ENCODE measurements at regions not wholly inside any gene's neighbourhood (a gene's known extent, or its start where the extent isn't known, plus 50 kb on each side); places are given as distances from the start of the nearest gene placed in this dataset.
"Not testable (repeated sequence)": the region's sequence is repeated elsewhere in the genome, so short reads cannot be mapped to it uniquely, and the experiment has no call there.

DNA sequence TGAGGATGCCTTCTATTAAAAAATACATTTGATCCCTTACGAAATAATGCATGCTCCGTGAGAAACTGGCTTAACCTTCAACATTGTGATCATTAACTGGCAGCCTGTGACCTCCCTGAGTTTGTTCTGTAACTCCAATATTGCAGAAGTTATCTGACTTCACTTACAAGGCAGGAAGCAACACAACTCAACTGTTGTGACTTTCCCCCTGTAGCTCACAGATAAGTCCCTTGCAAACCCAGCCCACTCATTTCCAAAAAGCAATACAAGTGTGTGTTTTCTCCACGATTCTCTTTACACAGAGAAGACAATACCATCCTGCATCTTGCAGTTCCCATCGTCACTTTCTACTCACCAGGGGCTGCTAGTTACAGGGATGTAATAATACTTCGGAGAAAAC is 304.7 kb upstream of the TMEM132C start:
- no peak for DNase-seq (ENCODE audit: low spot score)

DNA sequence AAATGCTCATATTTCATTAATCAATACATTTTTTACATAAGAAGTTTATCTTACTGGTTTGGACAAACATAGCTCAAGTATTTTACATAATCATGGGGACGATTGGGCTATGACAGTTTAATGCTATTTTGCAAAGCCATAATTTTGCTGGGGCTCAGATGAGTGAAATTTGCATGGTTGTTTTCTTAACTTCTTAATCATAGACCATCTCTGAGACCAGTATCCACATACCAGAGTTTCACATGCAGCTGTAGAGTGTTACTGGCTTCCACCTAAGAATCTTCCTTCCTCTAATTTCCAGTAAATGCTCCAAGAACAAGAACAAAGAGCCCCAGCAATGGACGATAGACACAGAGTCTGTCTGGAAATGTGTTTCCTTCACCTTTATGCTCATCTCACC is 303.0 kb upstream of the TMEM132C start:
- DNase-seq (ENCODE audit: low spot score): no peak

DNA sequence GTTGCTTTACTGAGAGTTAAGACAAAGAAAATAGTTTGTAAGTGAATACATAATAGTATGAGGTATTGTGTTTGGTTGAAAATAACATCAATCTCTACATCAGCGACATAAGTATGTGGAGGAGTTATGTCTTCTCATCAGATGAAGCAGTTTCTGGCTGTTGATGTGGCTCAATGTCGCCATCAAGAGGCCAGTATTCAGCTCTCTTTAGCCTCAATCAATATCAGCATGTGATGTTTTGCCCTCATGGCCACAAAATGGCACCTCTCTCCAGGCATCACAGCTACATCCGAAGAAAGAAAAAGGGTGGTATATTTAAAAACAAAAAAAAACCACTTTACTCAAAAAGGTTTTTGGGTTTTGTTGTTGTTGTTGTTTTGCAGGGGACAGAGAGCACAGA is 302.3 kb upstream of the TMEM132C start:
- DNase-seq (ENCODE audit: low spot score): peak; percentile 38

DNA sequence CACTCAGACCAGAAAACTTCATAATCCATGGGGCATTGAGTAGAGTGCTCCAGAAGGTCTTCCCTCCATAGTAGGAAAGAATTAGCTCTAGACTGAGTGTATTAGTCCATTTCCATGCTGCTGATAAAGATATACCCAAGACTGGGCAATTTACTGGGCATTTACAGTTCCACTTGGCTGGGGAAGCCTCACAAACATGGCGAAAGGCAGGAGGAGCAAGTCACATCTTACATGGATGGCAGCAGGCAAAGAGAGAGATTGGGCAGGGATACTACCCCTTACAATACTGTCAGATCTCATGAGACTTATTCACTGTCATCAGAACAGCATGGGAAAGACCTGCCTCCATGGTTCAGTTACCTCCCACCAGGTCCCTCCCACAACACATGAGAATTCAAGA is 300.6 kb upstream of the TMEM132C start:
- no peak for DNase-seq (ENCODE audit: low spot score)

DNA sequence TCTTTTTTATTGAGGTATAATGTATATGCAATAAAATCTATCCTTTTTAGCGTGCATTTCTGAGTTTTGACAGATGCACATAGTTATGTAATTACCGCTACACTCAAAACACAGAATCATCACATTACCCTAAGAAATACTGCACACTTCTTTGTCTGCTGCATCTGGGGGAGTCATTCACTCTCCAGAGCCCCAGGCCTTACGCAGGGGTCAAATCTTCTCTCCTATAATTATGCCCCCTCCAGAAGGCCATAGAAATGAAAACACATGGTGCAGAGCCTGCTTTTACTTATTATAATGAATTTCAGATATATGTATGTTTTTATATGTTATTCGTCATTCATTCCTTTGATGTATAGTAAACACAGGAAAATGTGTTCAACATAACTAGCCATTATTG is 296.5 kb upstream of the TMEM132C start:
- DNase-seq (ENCODE audit: low spot score): no peak

DNA sequence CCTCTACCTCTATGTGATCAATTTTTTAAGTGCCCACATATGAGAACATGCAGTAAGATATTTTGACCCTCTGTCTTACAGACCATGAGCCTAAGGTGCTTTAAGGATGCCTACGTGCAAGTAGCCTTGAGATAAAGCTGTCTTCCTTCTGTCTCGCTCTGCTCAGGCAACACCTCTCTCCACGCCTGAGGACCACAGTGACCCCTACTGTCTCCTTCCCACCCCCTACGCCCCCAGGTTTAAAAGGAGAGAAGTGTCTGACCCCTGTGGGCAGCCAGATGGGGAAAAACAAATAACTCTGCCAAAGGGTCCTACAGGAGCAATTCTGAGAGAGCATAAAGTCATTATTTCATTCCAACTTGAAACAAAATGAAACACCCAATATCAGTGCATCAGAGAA is 286.4 kb upstream of the TMEM132C start:
- no peak for DNase-seq (ENCODE audit: low spot score)

DNA sequence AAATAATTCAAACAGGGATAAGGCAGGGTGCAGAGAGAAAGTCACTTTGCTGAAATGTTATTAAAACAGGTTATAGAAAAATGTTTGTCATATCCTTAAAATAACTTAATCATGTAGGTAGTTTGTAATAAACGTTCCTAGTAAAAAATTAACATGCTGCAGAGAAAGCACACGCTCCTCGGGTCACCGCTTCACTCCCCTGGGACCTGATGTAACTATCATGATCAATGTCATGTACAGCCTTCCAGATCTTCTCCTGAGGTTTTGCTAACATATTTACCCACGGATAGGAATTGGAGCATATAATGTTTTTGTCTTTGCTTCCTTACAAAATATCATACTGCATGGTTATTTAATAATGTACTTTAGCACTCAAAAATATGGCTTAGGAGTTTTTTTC is 285.1 kb upstream of the TMEM132C start:
- DNase-seq (ENCODE audit: low spot score): no peak

DNA sequence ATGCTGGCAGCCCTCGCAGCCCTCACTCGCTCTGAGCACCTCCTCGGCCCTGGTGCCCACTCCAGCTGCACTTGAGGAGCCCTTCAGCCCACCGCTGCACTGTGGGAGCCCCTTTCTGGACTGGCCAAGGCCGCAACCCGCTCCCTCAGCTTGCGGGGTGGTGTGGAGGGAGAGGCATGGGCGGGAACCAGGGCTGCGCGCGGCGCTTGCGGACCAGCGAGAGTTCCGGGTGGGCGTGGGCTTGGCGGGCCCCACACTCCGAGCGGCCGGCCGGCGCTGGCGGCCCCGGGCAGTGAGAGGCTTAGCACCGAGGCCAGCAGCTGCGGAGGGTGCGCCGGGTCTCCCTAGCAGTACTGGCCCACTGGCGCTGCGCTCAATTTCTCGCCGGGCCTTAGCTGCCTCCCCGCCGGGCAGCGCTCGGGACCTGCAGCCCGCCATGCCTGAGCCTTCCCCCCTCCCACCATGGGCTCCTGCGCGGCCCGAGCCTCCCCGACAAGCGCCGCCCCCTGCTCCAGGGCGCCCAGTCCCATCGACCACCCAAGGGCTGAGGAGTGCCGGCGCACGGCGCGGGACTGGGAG is 283.7 kb upstream of the TMEM132C start:
- DNase-seq (ENCODE audit: low spot score): not testable (repeated sequence)

DNA sequence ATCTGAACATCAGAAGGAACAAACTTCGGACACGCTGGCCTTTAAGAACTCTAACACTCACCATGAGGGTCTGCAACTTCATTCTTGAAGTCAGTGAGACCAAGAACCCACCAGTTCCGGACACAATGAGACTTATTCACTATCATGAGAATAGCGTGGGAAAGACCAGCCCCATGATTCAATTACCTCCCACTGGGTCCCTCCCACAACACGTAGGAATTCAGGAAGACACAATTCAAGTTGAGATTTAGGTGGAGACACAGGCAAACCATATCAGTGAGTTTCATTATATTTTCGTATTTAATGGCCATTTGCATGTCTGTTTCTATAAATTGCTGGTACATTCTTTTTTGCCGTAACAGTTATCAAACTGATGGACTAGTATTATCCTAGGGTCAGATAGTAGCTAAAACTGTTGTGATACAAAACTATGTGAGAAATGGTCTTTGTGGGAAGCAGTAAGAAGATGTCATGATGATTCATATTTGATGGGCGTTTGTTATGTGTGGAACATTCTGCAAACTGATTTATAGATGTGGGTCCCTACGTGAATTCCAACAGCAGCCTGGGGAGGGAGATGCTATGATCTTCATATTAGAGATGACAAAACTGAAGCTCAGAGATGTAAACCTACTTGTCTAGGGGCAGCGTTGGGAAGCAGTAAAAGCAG is 282.4 kb upstream of the TMEM132C start:
- peak; percentile 32 for DNase-seq (ENCODE audit: low spot score)

DNA sequence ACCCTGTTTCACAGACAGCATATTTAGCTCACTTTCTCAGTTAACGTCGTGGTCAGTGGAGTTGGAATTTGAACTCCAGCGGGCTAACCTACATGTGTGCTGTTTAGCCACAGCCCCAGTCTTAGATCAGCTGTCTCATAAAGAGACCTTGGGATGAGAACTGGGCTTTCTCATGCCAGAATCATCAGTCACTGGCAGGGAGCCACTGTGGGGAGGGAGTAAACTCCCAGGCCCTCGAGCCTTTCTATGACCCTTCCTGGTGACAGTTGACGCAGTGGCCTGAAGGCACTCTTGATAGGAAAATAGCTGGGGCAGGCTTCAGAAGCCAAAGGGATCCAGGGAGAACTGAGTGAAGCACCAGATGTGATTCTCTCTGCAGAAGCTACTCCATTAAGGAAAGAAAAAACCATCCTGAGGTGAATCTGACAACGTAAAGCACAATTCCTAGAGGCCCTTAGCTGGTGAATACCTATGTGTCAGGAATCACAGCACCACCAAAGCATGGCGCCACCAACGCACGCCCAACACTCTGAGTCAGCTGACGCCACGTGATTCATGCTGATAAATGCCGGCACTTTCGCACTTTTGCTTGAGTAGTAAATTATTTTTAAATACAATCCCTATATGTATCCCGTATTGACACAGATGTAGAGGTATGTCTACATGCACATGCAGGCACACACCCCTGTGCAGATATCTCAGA is 279.6 kb upstream of the TMEM132C start:
- peak; percentile 66 for DNase-seq (ENCODE audit: low spot score)

DNA sequence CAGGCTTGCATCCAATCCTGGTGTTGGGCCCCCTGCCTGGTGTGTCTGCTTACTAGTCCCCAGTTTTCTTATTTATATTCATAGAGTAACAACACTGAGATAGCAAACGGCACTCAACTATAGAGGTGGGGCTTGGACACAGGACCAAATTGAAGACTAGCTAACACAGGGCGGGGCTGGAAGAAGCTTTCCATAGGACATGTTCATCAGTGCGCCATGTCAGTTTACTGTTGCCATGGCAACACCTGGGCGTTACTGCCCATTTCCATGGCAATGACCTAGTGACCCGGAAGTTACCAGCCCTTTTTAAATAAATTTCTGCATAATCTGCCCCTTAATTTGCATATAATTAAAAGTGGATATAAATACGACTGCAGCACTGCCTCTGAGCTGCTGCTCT is 275.5 kb upstream of the TMEM132C start:
- DNase-seq (ENCODE audit: low spot score): no peak

DNA sequence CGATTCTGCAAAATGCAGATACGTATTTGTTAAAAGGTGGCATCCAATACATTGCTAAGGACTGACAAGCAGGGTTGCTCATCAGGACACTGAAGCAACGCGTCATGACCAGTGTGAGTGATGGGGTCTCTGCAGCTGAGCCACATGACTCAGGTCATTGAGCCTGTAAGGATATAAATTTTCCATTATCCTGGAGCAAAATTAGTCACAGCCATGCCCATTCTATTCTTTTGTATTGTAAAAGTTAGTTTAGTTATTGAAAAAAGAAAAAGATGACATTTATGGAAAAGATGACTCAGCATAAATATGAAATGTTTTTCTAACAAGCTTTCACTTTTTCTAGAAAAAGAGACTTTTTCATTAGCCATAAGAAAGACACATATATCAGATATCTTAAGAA is 268.0 kb upstream of the TMEM132C start:
- peak; percentile 43 for DNase-seq (ENCODE audit: low spot score)

DNA sequence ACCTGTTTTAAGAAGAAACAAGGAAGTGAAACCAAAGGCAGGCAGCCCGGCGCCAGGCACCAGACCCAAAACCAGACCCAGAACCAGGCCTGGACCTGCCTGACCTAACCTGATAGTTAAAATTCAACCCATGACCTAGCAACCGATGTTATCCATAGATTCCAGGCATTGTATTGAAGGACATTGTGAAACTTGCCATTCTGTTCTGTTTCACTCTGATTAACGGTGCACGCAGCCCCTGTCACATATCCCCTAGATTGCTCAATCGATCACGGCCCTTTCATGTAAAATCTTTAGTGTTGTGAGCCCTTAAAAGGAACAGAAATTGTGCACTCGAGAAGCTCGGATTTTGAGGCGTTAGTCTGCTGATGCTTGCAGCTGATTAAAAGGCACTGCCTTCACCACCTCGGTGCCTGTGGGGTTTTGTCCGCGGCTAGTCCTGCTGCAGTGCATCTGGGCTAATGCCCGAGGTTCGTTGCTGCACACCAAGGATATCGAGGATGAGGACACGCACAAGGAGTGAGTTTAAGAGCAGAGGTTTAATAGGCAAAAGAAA is 262.5 kb upstream of the TMEM132C start:
- DNase-seq (ENCODE audit: low spot score): no peak

DNA sequence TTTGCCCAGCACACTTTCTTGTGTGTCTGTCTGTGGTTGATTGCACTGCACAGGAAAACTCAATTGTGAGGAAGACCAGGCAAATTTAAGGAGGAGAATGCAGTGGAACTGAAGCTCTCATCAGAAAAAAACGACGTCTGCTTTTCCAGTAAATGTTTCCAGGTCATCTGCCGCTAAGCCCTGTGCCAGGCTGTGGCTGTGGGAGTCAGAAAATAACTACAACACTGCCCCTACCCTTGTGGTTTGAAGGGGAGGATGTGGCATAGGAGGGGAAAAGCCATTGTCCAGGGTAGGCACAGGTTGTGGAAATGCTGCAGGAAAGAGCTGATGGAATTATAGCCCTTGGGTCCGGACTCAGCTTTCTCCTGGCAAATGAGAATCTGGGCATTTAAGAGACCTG is 259.7 kb upstream of the TMEM132C start:
- DNase-seq (ENCODE audit: low spot score): no peak

DNA sequence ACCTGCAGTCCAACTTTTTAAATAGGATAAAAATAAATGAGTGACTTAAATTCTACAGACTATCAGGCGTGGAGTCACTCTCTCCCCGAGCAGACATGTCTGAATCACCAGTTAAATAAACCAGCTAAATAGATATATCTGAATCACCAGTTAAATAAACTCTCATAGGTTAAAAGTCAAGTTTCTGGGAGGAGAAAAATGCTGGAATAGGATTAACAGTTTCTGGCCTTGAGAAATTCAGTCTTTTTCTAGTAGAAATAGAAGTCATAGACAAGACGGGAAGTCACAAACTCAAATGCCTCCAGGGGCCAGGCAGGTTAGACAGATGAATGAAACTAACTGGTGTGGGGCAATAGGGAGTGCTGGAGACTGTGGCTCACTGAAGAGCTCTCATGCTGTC is 258.6 kb upstream of the TMEM132C start:
- peak; percentile 24 for DNase-seq (ENCODE audit: low spot score)

DNA sequence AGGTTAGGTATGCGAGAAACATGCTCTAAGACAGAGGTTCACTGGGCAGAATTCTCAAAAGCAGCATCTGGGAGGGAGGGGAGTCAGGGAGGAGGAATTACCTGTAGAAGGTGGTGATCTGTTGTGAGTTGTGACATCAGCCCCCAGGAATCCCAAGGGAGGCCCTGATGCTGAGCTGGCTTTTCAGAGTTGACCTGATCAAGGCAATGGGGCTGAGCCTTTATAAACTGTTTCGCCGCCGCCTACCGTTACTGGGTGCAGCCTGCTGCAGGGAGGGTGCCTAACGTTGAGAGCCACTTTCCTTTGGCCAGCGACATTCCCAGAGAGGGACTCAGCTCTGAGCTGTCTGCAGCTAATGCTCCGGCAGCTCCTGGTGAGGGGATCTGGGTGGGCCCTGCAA is 257.9 kb upstream of the TMEM132C start:
- no peak for DNase-seq (ENCODE audit: low spot score)

DNA sequence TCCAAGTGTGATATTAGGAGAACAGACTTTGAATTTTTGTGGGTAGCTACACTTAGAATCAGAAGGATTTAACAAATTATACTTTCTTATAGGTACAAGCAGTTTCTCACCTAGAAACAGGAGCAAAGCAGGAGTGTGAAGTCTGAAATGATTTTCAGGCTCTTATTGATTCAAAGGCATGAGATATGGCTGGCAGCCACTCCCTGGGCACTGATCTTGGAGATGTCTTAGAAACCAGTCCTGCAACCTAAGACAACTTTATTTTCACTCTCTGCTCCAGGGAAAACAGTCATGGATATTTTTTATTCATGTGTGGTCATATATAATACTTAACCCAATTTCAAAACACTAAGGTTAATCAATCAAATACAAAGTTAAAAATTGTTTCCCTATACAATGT is 254.9 kb upstream of the TMEM132C start:
- DNase-seq (ENCODE audit: low spot score): no peak

DNA sequence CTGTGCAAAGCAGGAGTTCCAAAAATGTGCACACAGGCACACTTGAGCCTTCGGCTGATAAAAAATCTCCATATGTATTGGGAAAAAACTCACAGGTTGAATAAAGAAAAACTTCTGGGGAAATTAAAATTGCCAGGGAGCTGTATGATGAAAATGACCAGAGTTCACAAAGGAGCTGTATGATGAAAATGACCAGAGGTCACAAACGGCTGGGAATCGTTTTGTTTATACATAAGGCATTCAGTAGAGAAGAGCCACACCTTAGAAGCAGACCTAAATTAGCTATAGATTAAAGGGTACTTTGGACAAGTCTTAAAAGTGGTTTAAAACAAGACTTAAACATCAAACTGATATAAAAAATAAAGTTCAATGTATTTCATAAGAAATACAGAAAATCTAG is 251.7 kb upstream of the TMEM132C start:
- no peak for DNase-seq (ENCODE audit: low spot score)

DNA sequence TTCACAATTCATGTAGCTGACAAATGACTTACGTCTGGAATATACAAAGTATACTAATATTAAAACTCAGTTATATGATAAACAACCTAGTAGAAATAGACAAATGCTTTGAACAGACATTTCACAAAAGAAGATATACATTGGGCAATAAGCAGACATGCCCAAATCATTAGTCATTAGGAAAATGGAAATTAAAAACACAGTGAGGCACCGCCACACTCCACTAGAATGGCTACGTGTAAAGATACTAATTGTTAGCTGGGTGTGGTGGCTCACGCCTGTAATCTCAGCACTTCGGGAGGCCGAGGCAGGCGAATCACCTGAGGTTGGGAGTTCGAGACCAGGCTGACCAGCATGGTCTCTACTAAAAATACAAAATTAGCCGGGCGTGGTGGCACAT is 248.9 kb upstream of the TMEM132C start:
- DNase-seq (ENCODE audit: low spot score): no peak

DNA sequence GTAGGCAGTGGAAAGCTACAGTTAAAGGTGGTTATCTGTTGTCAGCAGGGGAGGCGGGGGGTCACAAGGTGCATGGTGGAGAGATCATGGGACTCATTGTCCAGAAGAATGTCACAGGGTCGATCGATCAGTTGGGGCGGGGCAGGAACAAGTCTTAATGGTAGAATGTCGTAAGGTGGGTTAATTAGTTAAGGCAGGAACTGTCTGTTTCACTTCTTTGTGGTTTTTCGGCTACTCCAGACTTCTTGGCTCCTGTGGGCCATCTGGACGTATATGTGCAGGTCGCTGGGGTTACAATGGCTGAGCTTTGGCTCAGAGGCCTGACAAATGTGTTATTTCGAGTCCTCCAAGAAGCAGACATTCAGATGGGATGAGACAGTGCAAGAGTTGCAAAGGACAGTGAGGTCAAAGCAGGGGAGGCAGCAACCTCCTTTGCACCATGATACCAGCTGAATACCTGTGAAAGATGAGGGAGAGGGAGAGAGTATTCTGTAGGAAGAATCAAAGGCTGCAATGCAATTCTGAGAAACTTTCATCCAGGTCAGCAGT is 246.9 kb upstream of the TMEM132C start:
- no peak for DNase-seq (ENCODE audit: low spot score)

DNA sequence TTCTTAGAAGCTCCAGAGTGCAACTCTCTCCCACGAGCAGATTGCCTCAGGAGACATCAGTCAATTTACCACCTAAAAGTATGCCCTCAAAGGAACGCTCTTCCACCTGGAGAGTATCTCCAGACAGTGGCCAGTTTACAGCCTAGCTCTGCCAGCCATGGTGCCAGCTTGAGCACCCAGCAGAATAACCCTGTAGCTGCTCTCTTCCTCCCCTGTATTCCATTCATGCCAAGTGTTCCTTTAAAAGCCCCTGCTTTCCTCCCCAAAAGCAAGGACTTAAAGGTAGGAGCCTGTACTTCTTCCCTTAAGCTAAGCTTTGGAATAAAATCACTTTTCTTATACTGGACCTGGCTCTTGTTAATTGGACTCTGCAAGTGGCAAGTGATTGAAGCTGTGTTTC is 245.4 kb upstream of the TMEM132C start:
- DNase-seq (ENCODE audit: low spot score): no peak

DNA sequence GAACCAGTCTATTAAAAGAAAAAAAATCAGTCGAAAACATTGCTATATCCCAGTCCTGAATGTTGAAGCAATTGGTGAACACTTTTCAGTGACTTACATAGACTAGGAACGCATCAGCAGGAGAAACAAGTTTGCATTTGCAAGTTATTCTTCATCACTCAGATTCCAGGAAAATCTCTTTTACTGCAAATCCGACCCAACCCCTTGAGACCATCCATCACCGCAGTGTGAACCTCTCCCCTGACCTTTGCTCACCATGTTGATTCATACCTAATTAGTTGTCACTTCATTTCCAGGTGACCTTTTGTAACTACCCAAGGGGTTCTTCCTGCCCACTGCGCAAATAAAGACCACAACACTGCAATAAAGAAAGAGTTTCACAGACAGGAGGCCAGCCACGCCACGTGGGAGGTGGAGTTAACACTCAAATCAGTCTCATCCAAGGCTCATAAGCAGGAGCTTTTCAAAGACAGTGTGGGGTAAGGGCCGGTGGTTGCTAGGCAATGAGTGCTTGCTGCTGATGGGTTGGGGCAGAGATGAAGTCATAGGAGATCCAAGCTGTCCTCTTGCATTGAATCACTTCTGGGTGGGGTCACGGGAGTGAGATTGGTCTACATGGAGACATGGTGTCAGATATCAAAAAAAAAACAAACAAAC is 241.3 kb upstream of the TMEM132C start:
- no peak for DNase-seq (ENCODE audit: low spot score)

Measured in AG08395 (cell line).